NCI-H774 (cell line): ENCODE measurements at regions not wholly inside any gene's neighbourhood (a gene's known extent, or its start where the extent isn't known, plus 50 kb on each side); places are given as distances from the start of the nearest gene placed in this dataset.

ENCODE experiments used
- DNase-seq: peaks from one replicate; lab custom pipeline; 2025; lab: John Stamatoyannopoulos, UW

- DNase-seq = no peak
Observed at GRCh38 chr20:40160097-40160550, 528.9 kb downstream of the MAFB start.

- DNase-seq = no peak
Observed at GRCh38 chr20:40159276-40159675, 529.8 kb downstream of the MAFB start.

- DNase-seq = no peak
Observed at GRCh38 chr20:40156600-40157317, 532.3 kb downstream of the MAFB start.

- DNase-seq = no peak
Observed at GRCh38 chr20:40154514-40154913, 534.5 kb downstream of the MAFB start.

GRCh38 chr20:40148886-40149285 lies 540.1 kb downstream of the MAFB start:
- DNase-seq = no peak

- no peak for DNase-seq
Observed at GRCh38 chr20:40146071-40146470, 543.0 kb downstream of the MAFB start.

GRCh38 chr20:40144581-40144980 lies 544.5 kb downstream of the MAFB start:
- DNase-seq = peak; percentile 18

GRCh38 chr20:40134176-40134575 lies 554.9 kb downstream of the MAFB start:
- no peak for DNase-seq

GRCh38 chr20:40120827-40121226 lies 568.2 kb downstream of the MAFB start:
- DNase-seq = no peak

- no peak for DNase-seq
Observed at GRCh38 chr20:40111282-40111681, 577.8 kb downstream of the MAFB start.

GRCh38 chr20:40110311-40110831 lies 578.7 kb downstream of the MAFB start:
- no peak for DNase-seq

- no peak for DNase-seq
Observed at GRCh38 chr20:40109136-40109535, 579.9 kb downstream of the MAFB start.

- DNase-seq = no peak
Observed at GRCh38 chr20:40108321-40108720, 580.7 kb downstream of the MAFB start.

GRCh38 chr20:40104959-40105358 lies 584.1 kb downstream of the MAFB start:
- no peak for DNase-seq

GRCh38 chr20:40103420-40103819 lies 585.6 kb downstream of the MAFB start:
- DNase-seq = no peak

GRCh38 chr20:40101560-40101959 lies 587.5 kb downstream of the MAFB start:
- no peak for DNase-seq

GRCh38 chr20:40100261-40100660 lies 588.8 kb downstream of the MAFB start:
- no peak for DNase-seq

- no peak for DNase-seq
Observed at GRCh38 chr20:40090236-40090635, 598.8 kb downstream of the MAFB start.

- DNase-seq = no peak
Observed at GRCh38 chr20:40087496-40087895, 601.5 kb downstream of the MAFB start.

- DNase-seq = no peak
Observed at GRCh38 chr20:40085513-40085912, 603.5 kb downstream of the MAFB start.

GRCh38 chr20:40082436-40082835 lies 606.6 kb downstream of the MAFB start:
- no peak for DNase-seq

- no peak for DNase-seq
Observed at GRCh38 chr20:40081653-40082052, 607.4 kb downstream of the MAFB start.

- no peak for DNase-seq
Observed at GRCh38 chr20:40080041-40080652, 608.9 kb downstream of the MAFB start.
